ENCODE measurements at regions not wholly inside any gene's neighbourhood (a gene's known extent, or its start where the extent isn't known, plus 50 kb on each side); places are given as distances from the start of the nearest gene placed in this dataset.

GRCh38 chr1:218642033-218642948, 297.2 kb downstream of the TGFB2 start:
- Mint-ChIP-seq H3K4me1 (ENCODE audit: low read depth) (no peaks in the 10 kb centered on the region), H3K4me3 (no peak overlapping the region), H3K27me3 (ENCODE audit: low read depth) (no peaks in the 10 kb centered on the region), H3K27ac (no peak overlapping the region), H3K36me3 (ENCODE audit: insufficient read depth in 2 of 2) (no peaks in the 10 kb centered on the region), H3K9me3 (no peaks in the 10 kb centered on the region)
- peak in 1 of 2 donors; percentile 0 for DNase-seq
- ATAC-seq (replicated peaks in 1 of 2): no peak

GRCh38 chr1:218643281-218643680, 298.1 kb downstream of the TGFB2 start:
- Mint-ChIP-seq H3K4me3 (no peak overlapping the region), H3K27ac (no peak overlapping the region), H3K27me3 (ENCODE audit: low read depth) (no peaks in the 10 kb centered on the region), H3K4me1 (ENCODE audit: low read depth) (no peaks in the 10 kb centered on the region), H3K9me3 (no peaks in the 10 kb centered on the region), H3K36me3 (ENCODE audit: insufficient read depth in 2 of 2) (no peaks in the 10 kb centered on the region)
- ATAC-seq (replicated peaks in 1 of 2): no peak
- no peak for DNase-seq

DNA sequence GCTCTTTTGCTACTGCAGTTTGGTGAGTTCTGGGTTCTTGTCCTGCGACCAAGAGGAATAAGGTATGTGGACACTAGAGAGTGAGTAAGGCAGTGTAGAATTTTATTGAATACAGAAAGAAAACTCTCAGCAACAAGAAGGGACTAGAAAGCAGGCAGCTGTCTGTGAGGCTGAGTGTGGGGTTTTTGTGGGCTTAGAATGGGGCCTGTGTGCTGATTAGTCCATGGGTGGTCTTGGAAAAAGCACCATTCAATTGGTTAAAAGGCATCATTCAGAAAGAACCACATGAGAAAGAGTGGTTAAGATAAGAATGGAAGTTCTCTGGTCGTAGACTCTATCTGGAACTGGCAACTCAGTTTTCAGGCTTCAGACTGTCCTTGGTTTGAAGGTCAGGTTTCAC, 298.8 kb downstream of the TGFB2 start:
- ATAC-seq (replicated peaks in 1 of 2): no peak
- Mint-ChIP-seq H3K4me3 (no peak overlapping the region), H3K27me3 (ENCODE audit: low read depth) (no peaks in the 10 kb centered on the region), H3K4me1 (ENCODE audit: low read depth) (no peaks in the 10 kb centered on the region), H3K36me3 (ENCODE audit: insufficient read depth in 2 of 2) (no peaks in the 10 kb centered on the region), H3K27ac (no peak overlapping the region), H3K9me3 (no peaks in the 10 kb centered on the region)
- no peak for DNase-seq

DNA sequence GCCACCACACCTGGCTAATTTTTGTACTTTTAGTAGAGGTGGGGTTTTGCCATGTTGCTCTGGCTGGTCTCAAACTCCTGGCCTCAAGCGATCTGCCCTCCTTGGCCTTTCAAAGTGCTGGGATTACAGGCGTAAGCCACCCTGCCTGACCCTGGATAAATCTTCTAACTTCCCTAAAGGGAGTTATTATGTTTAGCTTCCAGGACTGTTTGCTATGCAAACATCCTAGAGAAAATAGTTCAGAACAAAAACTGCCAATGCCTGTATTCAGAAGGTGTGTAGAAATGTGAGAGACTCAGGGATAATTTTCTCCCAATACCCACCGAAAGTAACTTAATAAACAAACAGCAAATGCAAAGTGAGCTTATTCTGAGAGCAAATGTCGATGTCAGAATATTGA, 301.2 kb downstream of the TGFB2 start:
- no peak for DNase-seq
- H3K27ac Mint-ChIP-seq: no peak overlapping the region
- peaks cover 4% of the 10 kb centered on the region in 2 donors for H3K9me3 Mint-ChIP-seq
- H3K4me3 Mint-ChIP-seq: no peak overlapping the region
- H3K27me3 Mint-ChIP-seq (ENCODE audit: low read depth): no peaks in the 10 kb centered on the region
- H3K4me1 Mint-ChIP-seq (ENCODE audit: low read depth): no peaks in the 10 kb centered on the region
- no peak for ATAC-seq (replicated peaks in 1 of 2)
- no peaks in the 10 kb centered on the region for H3K36me3 Mint-ChIP-seq (ENCODE audit: insufficient read depth in 2 of 2)

DNA sequence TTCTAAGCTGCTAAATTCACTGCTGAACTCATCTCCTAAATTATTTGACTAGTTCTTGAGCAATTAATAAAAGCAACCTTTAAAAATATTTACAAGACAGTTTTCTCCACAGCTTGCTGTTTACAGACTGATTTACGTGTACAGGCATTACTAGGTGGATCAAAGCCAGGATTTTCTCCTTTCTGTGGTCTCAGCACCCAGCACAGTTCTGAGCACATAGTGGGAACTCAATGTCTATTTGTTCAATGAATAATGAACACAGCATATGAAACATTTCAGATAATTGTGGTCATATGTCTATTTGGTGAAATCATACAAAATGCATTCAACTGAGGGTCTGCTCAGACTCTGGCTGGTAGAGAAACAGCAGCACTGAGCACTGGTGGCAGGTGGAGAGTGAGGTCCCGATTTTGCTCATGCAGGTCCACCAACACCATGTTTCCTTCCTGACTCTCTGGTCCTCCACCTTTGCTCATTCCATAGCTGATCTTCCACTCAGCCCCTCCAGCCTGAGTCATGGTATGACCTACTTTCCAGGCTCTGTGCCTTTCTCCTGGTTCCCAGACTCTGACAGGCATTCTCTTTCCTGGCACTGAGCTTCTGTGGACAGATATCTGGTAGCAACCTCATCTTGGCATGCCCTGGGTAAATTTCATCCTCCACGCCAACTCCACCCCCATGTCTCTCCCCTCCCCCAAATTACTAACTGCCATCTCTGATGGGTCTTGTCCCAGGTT, 311.3 kb downstream of the TGFB2 start:
- no peaks in the 10 kb centered on the region for H3K27me3 Mint-ChIP-seq (ENCODE audit: low read depth)
- peaks cover under 1 to 3% of the 10 kb centered on the region in 2 donors for H3K9me3 Mint-ChIP-seq
- no peak for DNase-seq
- H3K4me3 Mint-ChIP-seq: no peak overlapping the region
- H3K4me1 Mint-ChIP-seq (ENCODE audit: low read depth): no peaks in the 10 kb centered on the region
- no peak overlapping the region for H3K27ac Mint-ChIP-seq
- no peaks in the 10 kb centered on the region for H3K36me3 Mint-ChIP-seq (ENCODE audit: insufficient read depth in 2 of 2)
- ATAC-seq (replicated peaks in 1 of 2): no peak

GRCh38 chr1:218658269-218658668, 313.1 kb downstream of the TGFB2 start:
- no peak overlapping the region for H3K27ac Mint-ChIP-seq
- H3K4me1 Mint-ChIP-seq (ENCODE audit: low read depth): no peaks in the 10 kb centered on the region
- no peak overlapping the region for H3K4me3 Mint-ChIP-seq
- H3K9me3 Mint-ChIP-seq: peaks cover 1 to 2% of the 10 kb centered on the region in 2 donors
- DNase-seq (no peak), ATAC-seq (replicated peaks in 1 of 2) (no peak)
- no peaks in the 10 kb centered on the region for H3K36me3 Mint-ChIP-seq (ENCODE audit: insufficient read depth in 2 of 2)
- H3K27me3 Mint-ChIP-seq (ENCODE audit: low read depth): no peaks in the 10 kb centered on the region

GRCh38 chr1:218658899-218659298, 313.8 kb downstream of the TGFB2 start:
- Mint-ChIP-seq H3K9me3 (peaks cover 1 to 2% of the 10 kb centered on the region in 2 donors), H3K27ac (no peak overlapping the region), H3K4me3 (no peak overlapping the region), H3K4me1 (ENCODE audit: low read depth) (no peaks in the 10 kb centered on the region), H3K27me3 (ENCODE audit: low read depth) (no peaks in the 10 kb centered on the region), H3K36me3 (ENCODE audit: insufficient read depth in 2 of 2) (no peaks in the 10 kb centered on the region)
- no peak for ATAC-seq (replicated peaks in 1 of 2)
- no peak for DNase-seq

DNA sequence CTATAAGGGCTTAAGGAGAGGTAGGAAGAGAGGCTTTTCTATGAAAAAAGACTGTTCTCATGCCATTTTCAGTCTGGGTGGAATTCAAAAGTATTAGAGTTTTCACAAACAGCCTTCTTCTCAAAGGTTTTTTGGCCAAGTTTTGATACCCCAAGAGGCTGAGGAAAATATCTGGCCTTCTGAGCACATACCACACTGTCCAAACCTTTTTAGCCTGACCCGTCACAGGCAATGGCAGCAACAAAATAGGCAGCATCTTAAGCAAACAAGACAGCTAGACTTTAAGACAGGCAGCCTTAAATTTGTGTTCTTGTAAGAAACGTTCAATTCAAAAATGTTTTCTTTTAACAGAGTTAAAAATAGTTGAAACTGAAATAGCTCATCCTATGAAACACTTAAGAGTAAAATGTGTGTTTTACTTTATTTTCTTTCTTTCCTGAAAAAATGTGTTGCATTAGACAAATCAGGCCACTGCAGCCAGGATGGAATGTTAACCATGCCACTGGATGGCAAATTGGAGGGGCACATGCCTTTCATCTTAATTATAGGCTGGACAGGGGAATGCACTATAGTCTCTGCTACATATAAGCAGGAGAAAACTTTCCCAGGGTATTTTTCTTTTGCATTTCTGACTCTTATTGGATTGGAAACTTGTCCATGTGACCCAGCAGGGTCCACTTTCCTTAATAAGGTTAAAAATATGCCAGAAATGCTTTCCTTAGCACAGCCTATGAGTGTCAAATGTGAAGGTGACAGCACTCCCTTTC, 315.0 kb downstream of the TGFB2 start:
- Mint-ChIP-seq H3K27me3 (ENCODE audit: low read depth) (no peaks in the 10 kb centered on the region), H3K4me1 (ENCODE audit: low read depth) (no peaks in the 10 kb centered on the region), H3K4me3 (no peak overlapping the region), H3K36me3 (ENCODE audit: insufficient read depth in 2 of 2) (no peaks in the 10 kb centered on the region), H3K27ac (no peak overlapping the region), H3K9me3 (peaks cover 1 to 2% of the 10 kb centered on the region in 2 donors)
- ATAC-seq (replicated peaks in 1 of 2) (no peak), DNase-seq (no peak)

DNA sequence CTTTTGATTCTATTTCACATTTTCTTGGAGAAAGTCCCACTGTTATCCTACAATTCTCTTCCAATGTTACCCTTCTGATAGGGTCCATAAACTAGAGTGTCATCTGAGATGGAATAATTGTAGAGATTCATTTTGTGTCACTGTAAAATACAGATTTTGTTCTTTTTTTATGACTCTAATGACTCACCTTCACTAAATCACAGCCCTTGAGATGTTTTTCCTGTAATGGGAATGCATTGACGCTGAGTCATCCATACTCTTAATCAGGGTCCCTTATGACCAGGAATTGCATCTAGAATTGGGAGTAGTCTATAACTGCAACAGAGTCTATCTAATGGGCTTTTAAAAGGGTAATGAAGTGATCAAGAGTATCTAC, 315.5 kb downstream of the TGFB2 start:
- ATAC-seq (replicated peaks in 1 of 2): no peak
- no peak overlapping the region for H3K4me3 Mint-ChIP-seq
- H3K9me3 Mint-ChIP-seq: peaks cover 1 to 3% of the 10 kb centered on the region in 2 donors

GRCh38 chr1:218661411-218661810, 316.3 kb downstream of the TGFB2 start:
- H3K36me3 Mint-ChIP-seq (ENCODE audit: insufficient read depth in 2 of 2): no peaks in the 10 kb centered on the region
- no peaks in the 10 kb centered on the region for H3K4me1 Mint-ChIP-seq (ENCODE audit: low read depth)
- peaks cover 1 to 3% of the 10 kb centered on the region in 2 donors for H3K9me3 Mint-ChIP-seq
- ATAC-seq (replicated peaks in 1 of 2) (no peak), DNase-seq (no peak)
- no peaks in the 10 kb centered on the region for H3K27me3 Mint-ChIP-seq (ENCODE audit: low read depth)
- H3K27ac Mint-ChIP-seq: no peak overlapping the region
- no peak overlapping the region for H3K4me3 Mint-ChIP-seq

More for the DNA sequence above, 315.5 kb downstream of the TGFB2 start:
- no peak for DNase-seq
- Mint-ChIP-seq H3K27me3 (ENCODE audit: low read depth) (no peaks in the 10 kb centered on the region), H3K36me3 (ENCODE audit: insufficient read depth in 2 of 2) (no peaks in the 10 kb centered on the region), H3K27ac (no peak overlapping the region), H3K4me1 (ENCODE audit: low read depth) (no peaks in the 10 kb centered on the region)

GRCh38 chr1:218664385-218665170, 319.4 kb downstream of the TGFB2 start:
- Mint-ChIP-seq H3K27ac (peak overlapping the region; percentile 11), H3K9me3 (peaks cover 1 to 2% of the 10 kb centered on the region in 2 donors)

GRCh38 chr1:218665221-218665620, 320.1 kb downstream of the TGFB2 start:
- Mint-ChIP-seq H3K9me3 (peaks cover 3% of the 10 kb centered on the region in 2 donors), H3K27me3 (ENCODE audit: low read depth) (no peaks in the 10 kb centered on the region), H3K4me3 (no peak overlapping the region), H3K27ac (no peak overlapping the region), H3K4me1 (ENCODE audit: low read depth) (no peaks in the 10 kb centered on the region), H3K36me3 (ENCODE audit: insufficient read depth in 2 of 2) (no peaks in the 10 kb centered on the region)
- ATAC-seq (replicated peaks in 1 of 2) (no peak), DNase-seq (no peak)

More at GRCh38 chr1:218664385-218665170, 319.4 kb downstream of the TGFB2 start:
- no peaks in the 10 kb centered on the region for H3K27me3 Mint-ChIP-seq (ENCODE audit: low read depth)
- ATAC-seq (replicated peaks in 1 of 2) (no peak), DNase-seq (no peak)
- no peaks in the 10 kb centered on the region for H3K4me1 Mint-ChIP-seq (ENCODE audit: low read depth)
- no peaks in the 10 kb centered on the region for H3K36me3 Mint-ChIP-seq (ENCODE audit: insufficient read depth in 2 of 2)
- no peak overlapping the region for H3K4me3 Mint-ChIP-seq

Measured in activated T-cell treated with anti-CD3 and anti-CD28 coated beads, Interleukin-2, amount 50 U/mL, for 72 hours (primary cell).